Neural cell (in vitro differentiated cells): ENCODE measurements at regions not wholly inside any gene's neighbourhood (a gene's known extent, or its start where the extent isn't known, plus 50 kb on each side); places are given as distances from the start of the nearest gene placed in this dataset.

Source experiments
- H2AFZ ChIP-seq: fragments of 200-600, 300-800 bp; sonication (generic), shearing (Covaris generic); 2 replicates; pipeline ENCODE4 v1.6.0; 2014; ENCODE audit warnings: low read depth, mild to moderate bottlenecking, antibody characterized with exemption, low read length, moderate library complexity
- H3F3A ChIP-seq: fragments of 200-600 bp; shearing (Covaris generic); 2 replicates; pipeline ENCODE4 v1.6.1; 2016; ENCODE audit warnings: mild to moderate bottlenecking, moderate library complexity, mixed read lengths, antibody characterized with exemption, low read length; ENCODE audit not compliant: insufficient read depth, poor library complexity, severe bottlenecking
- H3K27ac ChIP-seq: fragments of 200-600, 300-800 bp; sonication (generic), shearing (Covaris generic); 2 replicates; pipeline ENCODE4 v1.5.1; 2014; ENCODE audit warnings: mild to moderate bottlenecking, low read length, moderate library complexity
- H3K27me3 ChIP-seq: fragments of 300-800, 200-600 bp; sonication (generic), shearing (Covaris generic); 2 replicates; pipeline ENCODE4 v1.6.0; 2014; ENCODE audit warnings: mild to moderate bottlenecking, low read depth, low read length, moderate library complexity; ENCODE audit not compliant: insufficient read depth
- H3K36me3 ChIP-seq: fragments of 300-800, 200-600 bp; sonication (generic), shearing (Covaris generic); 2 replicates; pipeline ENCODE4 v1.5.1; 2014; ENCODE audit warnings: mild to moderate bottlenecking, antibody characterized with exemption, low read length, moderate library complexity; ENCODE audit not compliant: insufficient read depth
- H3K4me2 ChIP-seq: fragments of 300-800, 200-600 bp; sonication (generic), shearing (Covaris generic); 2 replicates; pipeline ENCODE4 v1.6.0; 2014; ENCODE audit warnings: mild to moderate bottlenecking, low read length
- H3K4me3 ChIP-seq: fragments of 300-800, 200-600 bp; sonication (generic), shearing (Covaris generic); 2 replicates; pipeline ENCODE4 v1.5.1; 2014; ENCODE audit warnings: mild to moderate bottlenecking, low read length, moderate library complexity
- H3K79me2 ChIP-seq: fragments of 200-600 bp; shearing (Covaris generic); replicated peaks from 2 replicates; pipeline ENCODE4 v1.6.0; 2014; ENCODE audit warnings: mild to moderate bottlenecking, low read length, moderate library complexity; ENCODE audit not compliant: insufficient read depth
- H3K9ac ChIP-seq: fragments of 300-800, 200-600 bp; sonication (generic), shearing (Covaris generic); 2 replicates; pipeline ENCODE4 v1.6.1; 2016; ENCODE audit warnings: mild to moderate bottlenecking, low read length, mixed read lengths
- H3K9me2 ChIP-seq: fragments of 200-600 bp; shearing (Covaris generic); 2 replicates; pipeline ENCODE4 v1.6.1; 2016; ENCODE audit warnings: mild to moderate bottlenecking, low read length, mixed read lengths; ENCODE audit not compliant: insufficient read depth
- H3K9me3 ChIP-seq: fragments of 200-600, 300-800 bp; sonication (generic), shearing (Covaris generic); 2 replicates; pipeline ENCODE4 v1.6.1; 2016; ENCODE audit warnings: mild to moderate bottlenecking, mixed run types, low read length, moderate library complexity, mixed read lengths
- H4K20me1 ChIP-seq: fragments of 200-600 bp; shearing (Covaris generic); 2 replicates; pipeline ENCODE4 v1.6.1; 2016; ENCODE audit warnings: mild to moderate bottlenecking, mixed run types; ENCODE audit not compliant: insufficient read depth
- CTCF ChIP-seq: fragments of 450-650 bp; IDR thresholded peaks from 2 replicates; pipeline ENCODE4 v1.5.1; 2014; ENCODE audit warnings: antibody characterized with exemption, mild to moderate bottlenecking, moderate library complexity; ENCODE audit not compliant: poor library complexity, severe bottlenecking
- EP300 ChIP-seq: fragments of 450-650 bp; conservative IDR thresholded peaks from 2 replicates; pipeline ENCODE4 v1.6.1; 2014; ENCODE audit warnings: antibody characterized with exemption, mild to moderate bottlenecking, moderate library complexity; ENCODE audit not compliant: poor library complexity, severe bottlenecking
- EZH2 ChIP-seq: fragments of 200-600, 300-800 bp; shearing (Covaris generic), sonication (generic); IDR thresholded peaks from 2 replicates; pipeline ENCODE4 v1.6.1; 2014; ENCODE audit warnings: antibody characterized with exemption, low read length, borderline replicate concordance, mild to moderate bottlenecking; ENCODE audit not compliant: insufficient read depth, poor library complexity, severe bottlenecking
- MXI1 ChIP-seq: fragments of 450-650 bp; conservative IDR thresholded peaks from 2 replicates; pipeline ENCODE4 v1.6.1; 2014; ENCODE audit warnings: antibody characterized with exemption, mild to moderate bottlenecking; ENCODE audit not compliant: poor library complexity, severe bottlenecking
- POLR2AphosphoS5 ChIP-seq: IDR thresholded peaks from 2 replicates; pipeline ENCODE4 v1.6.1; 2012
- RAD21 ChIP-seq: fragments of 450-650 bp; conservative IDR thresholded peaks from 2 replicates; pipeline ENCODE4 v1.6.1; 2014; ENCODE audit warnings: antibody characterized with exemption, mild to moderate bottlenecking, moderate library complexity
- REST ChIP-seq: IDR thresholded peaks from 2 replicates; pipeline ENCODE4 v1.6.1; 2012; ENCODE audit warnings: borderline replicate concordance
- SMC3 ChIP-seq: fragments of 450-650 bp; conservative IDR thresholded peaks from 2 replicates; pipeline ENCODE4 v1.6.1; 2014; ENCODE audit warnings: antibody characterized with exemption, mild to moderate bottlenecking, moderate library complexity; ENCODE audit not compliant: poor library complexity
- TAF1 ChIP-seq: IDR thresholded peaks from 2 replicates; pipeline ENCODE4 v1.6.1; 2012; ENCODE audit warnings: low read depth

GRCh38 chr5:13218518-13218917 lies 726.0 kb downstream of the DNAH5 start:
- H3K9me3 ChIP-seq = no peaks in the 10 kb centered on the region
- no peak for TF ChIP-seq MXI1
- no peak for TF ChIP-seq EP300

GRCh38 chr5:13217636-13218035 lies 726.9 kb downstream of the DNAH5 start:
- H3K79me2 ChIP-seq = no peaks in the 10 kb centered on the region
- H3K27ac ChIP-seq = no peak overlapping the region
- H2AFZ ChIP-seq = no peak overlapping the region
- TF ChIP-seq SMC3 (no peak), RAD21 (no peak), REST (no peak), CTCF (no peak), TAF1 (no peak), EZH2 (no peak), EP300 (no peak), POLR2AphosphoS5 (no peak), MXI1 (no peak)
- no peak overlapping the region for H3K9ac ChIP-seq
- H3K9me3 ChIP-seq = no peaks in the 10 kb centered on the region
- no peak overlapping the region for H3K4me2 ChIP-seq
- no peaks in the 10 kb centered on the region for H3K9me2 ChIP-seq
- no peaks in the 10 kb centered on the region for H3K36me3 ChIP-seq
- no peaks in the 10 kb centered on the region for H3K27me3 ChIP-seq
- H3K4me3 ChIP-seq = no peak overlapping the region
- H3F3A ChIP-seq = no peaks in the 10 kb centered on the region
- H4K20me1 ChIP-seq = no peaks in the 10 kb centered on the region

More at GRCh38 chr5:13218518-13218917, 726.0 kb downstream of the DNAH5 start:
- Histone ChIP-seq H2AFZ (no peak overlapping the region), H3K27ac (no peak overlapping the region), H3F3A (no peaks in the 10 kb centered on the region), H3K4me3 (no peak overlapping the region), H3K4me2 (no peak overlapping the region), H3K79me2 (no peaks in the 10 kb centered on the region), H3K9ac (no peak overlapping the region), H3K9me2 (no peaks in the 10 kb centered on the region), H3K36me3 (no peaks in the 10 kb centered on the region), H4K20me1 (no peaks in the 10 kb centered on the region), H3K27me3 (no peaks in the 10 kb centered on the region)

- Histone ChIP-seq H3K4me3 (no peak overlapping the region), H2AFZ (no peak overlapping the region), H3K36me3 (no peaks in the 10 kb centered on the region), H3F3A (no peaks in the 10 kb centered on the region), H3K27me3 (no peaks in the 10 kb centered on the region), H3K9me2 (no peaks in the 10 kb centered on the region), H3K9me3 (no peaks in the 10 kb centered on the region), H3K4me2 (no peak overlapping the region), H3K79me2 (no peaks in the 10 kb centered on the region), H3K9ac (no peak overlapping the region), H4K20me1 (no peaks in the 10 kb centered on the region), H3K27ac (no peak overlapping the region)
- TF ChIP-seq MXI1 (no peak), REST (no peak), TAF1 (no peak), EZH2 (no peak), RAD21 (no peak), EP300 (no peak)
These were observed 728.7 kb downstream of the DNAH5 start for GRCh38 chr5:13215806-13216205.
